Glutamatergic neuron (in vitro differentiated cells): ENCODE measurements at regions not wholly inside any gene's neighbourhood (a gene's known extent, or its start where the extent isn't known, plus 50 kb on each side); places are given as distances from the start of the nearest gene placed in this dataset.

Experiments used
- DNase-seq: peaks from one replicate; pipeline ENCODE4 v3.0.0; 2022
- H3K27ac Mint-ChIP-seq: one replicate; pipeline ENCODE4 v1.8.0; 2020; ENCODE audit warnings: mild to moderate bottlenecking, mixed read lengths, inconsistent platforms; ENCODE audit not compliant: unreplicated experiment
- H3K27me3 Mint-ChIP-seq: one replicate; pipeline ENCODE4 v1.8.0; 2020; ENCODE audit warnings: mild to moderate bottlenecking, moderate library complexity, mixed read lengths, inconsistent platforms; ENCODE audit not compliant: unreplicated experiment
- H3K36me3 Mint-ChIP-seq: one replicate; pipeline ENCODE4 v1.8.0; 2020; ENCODE audit warnings: mild to moderate bottlenecking, mixed read lengths, inconsistent platforms; ENCODE audit not compliant: unreplicated experiment
- H3K4me1 Mint-ChIP-seq: one replicate; pipeline ENCODE4 v1.8.0; 2020; ENCODE audit warnings: mild to moderate bottlenecking, low read depth, mixed read lengths, inconsistent platforms; ENCODE audit not compliant: unreplicated experiment
- H3K4me3 Mint-ChIP-seq: one replicate; pipeline ENCODE4 v1.8.0; 2020; ENCODE audit warnings: mild to moderate bottlenecking, mixed read lengths, inconsistent platforms; ENCODE audit not compliant: unreplicated experiment
- H3K9me3 Mint-ChIP-seq: one replicate; pipeline ENCODE4 v1.8.0; 2020; ENCODE audit warnings: mild to moderate bottlenecking, moderate library complexity, mixed read lengths, inconsistent platforms; ENCODE audit not compliant: unreplicated experiment
- TF ChIP-seq, protein P1 (sequence below): fragments of 200-600 bp; sonication (generic); IDR thresholded peaks from one replicate; pipeline ENCODE4 v1.5.0; 2021; ENCODE audit not compliant: partially characterized antibody, unreplicated experiment

DNA sequence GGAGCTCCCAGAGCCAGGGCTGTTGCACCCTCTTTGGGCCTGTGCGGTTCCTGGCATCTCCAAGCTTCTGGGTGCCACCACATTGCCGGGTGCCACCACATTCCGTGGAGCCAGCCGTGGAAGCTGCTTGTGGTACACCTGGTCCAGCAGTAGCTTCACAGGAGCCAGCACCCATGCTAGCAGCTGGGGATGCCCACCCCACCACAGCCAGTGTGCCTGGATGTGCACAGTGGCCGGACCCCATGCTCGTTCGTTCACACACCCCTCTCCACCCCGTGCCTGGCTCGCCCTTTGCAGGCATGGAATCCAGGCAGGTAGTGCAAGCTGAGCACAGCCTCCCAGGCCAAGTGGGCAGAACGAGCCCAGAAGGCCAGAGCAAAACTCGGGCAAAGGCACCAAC, 1029.8 kb upstream of the GBE1 start:
- no peaks in the 10 kb centered on the region for H3K36me3 Mint-ChIP-seq
- H3K4me3 Mint-ChIP-seq = no peak overlapping the region
- H3K9me3 Mint-ChIP-seq = no peaks in the 10 kb centered on the region
- no peak for DNase-seq
- TF ChIP-seq, protein P1, sequence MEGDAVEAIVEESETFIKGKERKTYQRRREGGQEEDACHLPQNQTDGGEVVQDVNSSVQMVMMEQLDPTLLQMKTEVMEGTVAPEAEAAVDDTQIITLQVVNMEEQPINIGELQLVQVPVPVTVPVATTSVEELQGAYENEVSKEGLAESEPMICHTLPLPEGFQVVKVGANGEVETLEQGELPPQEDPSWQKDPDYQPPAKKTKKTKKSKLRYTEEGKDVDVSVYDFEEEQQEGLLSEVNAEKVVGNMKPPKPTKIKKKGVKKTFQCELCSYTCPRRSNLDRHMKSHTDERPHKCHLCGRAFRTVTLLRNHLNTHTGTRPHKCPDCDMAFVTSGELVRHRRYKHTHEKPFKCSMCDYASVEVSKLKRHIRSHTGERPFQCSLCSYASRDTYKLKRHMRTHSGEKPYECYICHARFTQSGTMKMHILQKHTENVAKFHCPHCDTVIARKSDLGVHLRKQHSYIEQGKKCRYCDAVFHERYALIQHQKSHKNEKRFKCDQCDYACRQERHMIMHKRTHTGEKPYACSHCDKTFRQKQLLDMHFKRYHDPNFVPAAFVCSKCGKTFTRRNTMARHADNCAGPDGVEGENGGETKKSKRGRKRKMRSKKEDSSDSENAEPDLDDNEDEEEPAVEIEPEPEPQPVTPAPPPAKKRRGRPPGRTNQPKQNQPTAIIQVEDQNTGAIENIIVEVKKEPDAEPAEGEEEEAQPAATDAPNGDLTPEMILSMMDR = no peak
- H3K4me1 Mint-ChIP-seq = no peaks in the 10 kb centered on the region
- no peaks in the 10 kb centered on the region for H3K27me3 Mint-ChIP-seq
- no peak overlapping the region for H3K27ac Mint-ChIP-seq

DNA sequence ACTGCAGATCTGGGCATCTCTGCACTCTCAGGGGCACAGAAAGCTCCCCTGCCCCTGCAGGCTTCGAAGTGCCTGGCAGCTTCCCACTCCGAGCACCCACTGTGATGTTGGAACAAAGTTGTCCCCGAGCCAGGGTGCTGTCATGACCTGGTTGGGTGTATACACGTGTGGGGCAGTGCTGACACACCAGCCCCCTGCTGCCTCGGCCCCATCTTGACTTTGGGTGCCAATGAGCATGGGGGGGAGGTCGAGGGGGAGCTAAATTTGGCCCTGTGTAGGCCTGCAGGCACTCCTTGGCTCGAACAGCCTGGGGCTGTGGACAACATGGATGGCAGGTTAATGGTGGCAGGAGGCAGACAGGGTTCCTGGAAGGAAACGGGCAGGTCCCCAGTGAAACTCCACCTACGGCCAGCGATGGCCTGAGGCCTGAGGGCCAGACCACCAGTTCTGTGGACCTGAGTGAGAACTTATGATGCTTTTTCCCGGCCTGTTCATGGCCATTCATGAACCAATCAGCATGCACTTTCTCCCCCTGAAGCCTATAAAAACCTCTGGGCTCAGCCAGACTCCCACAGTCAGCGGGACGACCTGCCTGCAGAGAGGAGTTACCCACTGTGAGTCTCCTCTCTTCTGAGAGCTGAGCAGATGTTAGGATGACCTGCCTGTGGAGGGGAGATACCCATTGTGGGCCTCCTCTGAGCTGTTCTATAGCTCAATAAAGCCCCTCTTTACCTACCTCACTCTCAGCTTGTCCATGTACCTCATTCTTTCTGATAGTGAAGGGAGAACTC, 1029.1 kb upstream of the GBE1 start:
- DNase-seq = no peak
- no peaks in the 10 kb centered on the region for H3K4me1 Mint-ChIP-seq
- no peaks in the 10 kb centered on the region for H3K9me3 Mint-ChIP-seq
- TF ChIP-seq, protein P1 = no peak
- H3K27ac Mint-ChIP-seq = no peak overlapping the region
- H3K27me3 Mint-ChIP-seq = no peaks in the 10 kb centered on the region
- H3K36me3 Mint-ChIP-seq = no peaks in the 10 kb centered on the region
- no peak overlapping the region for H3K4me3 Mint-ChIP-seq

DNA sequence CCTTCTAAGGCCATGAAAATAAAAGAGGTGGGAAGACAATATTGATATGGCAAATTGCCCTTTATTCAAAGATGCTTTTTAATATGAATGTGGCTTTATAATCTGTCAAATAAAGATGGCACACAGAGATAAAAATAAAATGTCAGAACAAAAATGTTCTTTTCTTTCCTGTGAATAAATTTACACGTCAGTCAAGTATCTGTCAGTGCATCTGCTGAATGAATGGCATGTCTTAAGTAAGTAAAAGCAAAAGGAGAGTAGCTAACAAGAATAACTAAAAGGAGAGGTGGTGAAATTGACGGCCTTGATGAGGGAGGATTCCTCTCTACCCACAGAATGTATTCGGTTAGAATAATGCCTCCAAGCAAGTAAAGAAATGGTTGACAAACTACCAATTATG, 1021.7 kb upstream of the GBE1 start:
- no peak for DNase-seq
- Mint-ChIP-seq H3K27ac (no peak overlapping the region), H3K27me3 (no peaks in the 10 kb centered on the region)

DNA sequence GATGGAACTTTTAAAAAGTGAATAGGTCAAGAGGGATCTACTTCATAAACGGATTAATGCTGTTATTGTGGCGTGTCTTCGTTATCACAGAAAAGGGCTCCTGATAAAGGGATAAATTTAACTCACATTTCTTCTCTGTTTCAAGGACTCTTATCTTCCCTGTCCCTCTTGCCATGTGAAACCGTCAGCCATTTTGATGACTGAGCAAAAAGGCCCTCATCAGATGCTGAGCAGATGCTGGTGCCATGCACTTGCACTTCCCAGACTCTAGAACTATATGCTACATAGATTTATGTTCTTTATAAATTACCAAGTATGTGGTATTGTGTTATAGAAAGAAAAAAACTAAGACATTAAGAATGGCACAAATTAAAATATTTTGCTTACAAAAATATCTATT, 1011.8 kb upstream of the GBE1 start:
- Mint-ChIP-seq H3K4me1 (no peaks in the 10 kb centered on the region), H3K9me3 (peaks cover 3% of the 10 kb centered on the region), H3K4me3 (no peak overlapping the region), H3K27me3 (no peaks in the 10 kb centered on the region), H3K27ac (no peak overlapping the region), H3K36me3 (no peaks in the 10 kb centered on the region)
- no peak for DNase-seq
- TF ChIP-seq, protein P1 = no peak

More for the DNA sequence above, 1021.7 kb upstream of the GBE1 start:
- no peaks in the 10 kb centered on the region for H3K9me3 Mint-ChIP-seq
- TF ChIP-seq, protein P1 = no peak
- H3K36me3 Mint-ChIP-seq = no peaks in the 10 kb centered on the region
- H3K4me1 Mint-ChIP-seq = no peaks in the 10 kb centered on the region
- H3K4me3 Mint-ChIP-seq = no peak overlapping the region

DNA sequence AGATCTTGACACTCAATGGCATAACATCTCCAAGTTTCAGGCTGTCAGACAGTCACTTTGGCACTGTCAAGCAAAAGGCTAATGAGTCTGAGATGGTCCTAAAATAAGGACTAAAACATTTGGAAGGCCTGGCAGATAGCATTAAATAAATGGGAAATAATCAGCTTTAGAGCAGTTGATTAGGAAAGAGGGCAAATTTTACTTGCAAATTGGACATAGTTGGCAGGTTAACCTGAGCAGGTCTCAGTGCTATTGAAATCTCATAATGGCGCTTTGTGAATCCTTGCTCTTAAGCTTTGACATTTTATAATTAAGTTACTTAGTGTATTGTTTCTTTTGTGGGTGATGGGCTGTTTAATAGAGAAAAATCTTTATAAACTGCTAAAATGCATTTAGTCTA, 1003.1 kb upstream of the GBE1 start:
- TF ChIP-seq, protein P1 = no peak
- no peak for DNase-seq
- H3K27ac Mint-ChIP-seq = no peak overlapping the region
- H3K36me3 Mint-ChIP-seq = no peaks in the 10 kb centered on the region
- no peaks in the 10 kb centered on the region for H3K4me1 Mint-ChIP-seq
- H3K4me3 Mint-ChIP-seq = no peak overlapping the region
- peaks cover under 1% of the 10 kb centered on the region for H3K27me3 Mint-ChIP-seq
- no peaks in the 10 kb centered on the region for H3K9me3 Mint-ChIP-seq
